ENCODE measurements at regions not wholly inside any gene's neighbourhood (a gene's known extent, or its start where the extent isn't known, plus 50 kb on each side); places are given as distances from the start of the nearest gene placed in this dataset.
A peak's percentile ranks its signal among the peaks of the same experiment; 100 is the strongest.

- no peak for DNase-seq (ENCODE audit: low read depth)
Observed at GRCh38 chr4:138688408-138689085, 327.0 kb upstream of the NOCT start.

GRCh38 chr4:138686106-138686835 lies 329.3 kb upstream of the NOCT start:
- DNase-seq (ENCODE audit: low read depth), result no peak

DNA sequence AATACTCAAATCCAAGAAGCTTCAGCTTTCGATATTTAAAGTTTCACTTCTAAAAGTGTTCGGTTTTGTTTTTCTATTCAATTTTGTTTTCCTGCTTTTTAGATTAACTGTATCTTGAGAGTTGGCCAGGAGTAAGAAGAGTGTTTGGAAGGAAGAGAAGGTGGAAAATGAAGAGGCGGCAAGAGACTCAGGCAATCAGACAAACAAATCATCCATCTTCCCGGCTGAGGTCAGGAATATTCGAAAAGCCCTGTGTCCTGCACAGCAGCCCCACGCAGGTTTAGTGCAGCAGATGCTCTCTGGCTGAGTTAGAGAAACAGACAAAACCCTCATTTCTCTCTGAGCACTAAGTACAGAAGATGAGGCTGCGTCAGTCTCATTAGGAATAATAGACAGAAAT lies 330.3 kb upstream of the NOCT start:
- no peak for DNase-seq (ENCODE audit: low read depth)

DNA sequence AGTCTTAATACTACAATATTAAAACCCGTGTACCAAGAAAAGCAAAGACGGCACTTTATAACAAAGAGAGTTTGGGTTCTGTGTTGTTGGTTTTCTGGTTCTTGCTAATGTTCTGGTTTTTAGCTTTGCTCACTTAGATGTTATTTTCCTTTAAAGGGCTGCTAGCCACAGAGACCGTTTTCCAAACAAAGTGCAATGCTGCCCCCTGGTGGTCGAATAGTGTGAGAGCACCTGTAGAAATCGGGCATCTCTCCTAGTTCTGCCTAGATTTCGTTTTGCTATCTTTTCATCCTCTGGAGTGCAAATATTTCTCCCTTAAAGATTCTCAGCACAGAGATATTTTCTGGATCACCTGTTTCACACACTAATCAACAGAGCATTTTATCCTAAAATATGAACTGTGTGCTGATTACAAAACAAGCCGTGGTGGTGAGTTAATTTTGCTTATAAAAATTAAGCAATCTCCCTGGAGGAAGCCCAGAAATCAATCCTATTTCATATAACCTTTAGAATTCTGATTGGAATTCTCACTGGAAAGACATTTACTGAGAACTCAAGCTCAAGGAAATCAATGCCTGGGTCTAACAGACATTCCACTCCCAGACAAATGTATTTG lies 334.5 kb upstream of the NOCT start:
- DNase-seq (ENCODE audit: low read depth), result peak; percentile 59

DNA sequence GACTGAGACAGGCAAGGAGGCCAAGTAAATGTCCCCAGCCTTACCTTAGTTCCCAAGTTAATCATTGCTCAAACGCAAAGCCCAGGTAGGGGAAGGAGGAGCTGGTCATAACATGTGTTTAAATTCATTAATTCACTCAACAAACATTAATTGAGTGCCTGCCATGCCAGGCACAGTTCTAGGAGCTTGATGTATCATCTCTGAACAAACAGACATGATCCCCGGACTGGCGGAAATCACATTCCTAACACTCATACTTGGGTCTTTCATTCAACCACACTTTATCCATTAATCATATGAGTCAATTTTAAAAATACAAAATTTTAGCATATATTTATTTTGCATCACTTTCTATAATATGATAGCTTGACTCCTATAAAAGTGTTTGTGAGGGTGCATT lies 335.3 kb upstream of the NOCT start:
- no peak for DNase-seq (ENCODE audit: low read depth)

- no peak for DNase-seq (ENCODE audit: low read depth)
Observed at GRCh38 chr4:138678985-138679746, 336.4 kb upstream of the NOCT start.

GRCh38 chr4:138677748-138678147 lies 337.8 kb upstream of the NOCT start:
- no peak for DNase-seq (ENCODE audit: low read depth)

DNA sequence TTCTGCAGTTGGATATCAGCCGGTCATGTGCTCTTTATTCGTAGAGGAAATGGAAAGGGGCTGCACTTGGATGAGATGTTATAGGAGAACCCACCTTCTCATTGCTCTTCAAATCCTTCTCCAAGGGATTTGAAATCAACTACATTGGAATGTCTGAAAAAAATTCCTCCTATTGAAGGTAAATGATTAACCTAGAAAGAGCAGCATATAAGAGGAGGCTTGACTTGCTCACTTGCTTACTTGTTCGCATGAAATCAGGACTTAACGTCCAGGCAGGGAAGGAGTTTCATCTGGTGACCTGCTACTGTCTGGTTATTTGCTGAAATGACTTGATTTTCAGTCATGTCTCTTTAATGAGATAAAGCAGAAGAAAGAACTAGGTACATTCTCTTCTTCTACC lies 338.4 kb upstream of the NOCT start:
- DNase-seq (ENCODE audit: low read depth), result no peak

GRCh38 chr4:138675685-138676084 lies 339.9 kb upstream of the NOCT start:
- no peak for DNase-seq (ENCODE audit: low read depth)

- DNase-seq (ENCODE audit: low read depth), result no peak
Observed at GRCh38 chr4:138674209-138674608, 341.4 kb upstream of the NOCT start.

DNA sequence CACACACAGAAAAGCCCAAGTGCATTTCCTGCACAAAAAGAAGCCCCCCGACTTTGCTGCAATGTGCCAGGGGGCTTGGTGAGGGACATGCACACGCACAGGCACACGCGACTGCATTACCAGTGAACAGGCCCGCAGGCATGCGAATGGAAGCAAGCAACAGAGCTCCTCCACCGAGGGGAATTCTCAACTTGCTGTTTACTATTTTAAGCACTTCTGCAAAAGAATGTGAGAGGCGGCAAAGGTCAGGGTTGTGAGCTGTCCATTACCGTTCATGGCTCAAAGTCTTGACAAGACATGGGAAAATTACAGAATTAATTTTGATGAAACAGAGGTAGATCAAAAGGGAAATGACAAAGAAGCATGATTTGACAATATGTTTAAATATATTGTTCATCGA lies 342.5 kb upstream of the NOCT start:
- no peak for DNase-seq (ENCODE audit: low read depth)

- no peak for DNase-seq (ENCODE audit: low read depth)
Observed at GRCh38 chr4:138672393-138672976, 343.1 kb upstream of the NOCT start.

DNA sequence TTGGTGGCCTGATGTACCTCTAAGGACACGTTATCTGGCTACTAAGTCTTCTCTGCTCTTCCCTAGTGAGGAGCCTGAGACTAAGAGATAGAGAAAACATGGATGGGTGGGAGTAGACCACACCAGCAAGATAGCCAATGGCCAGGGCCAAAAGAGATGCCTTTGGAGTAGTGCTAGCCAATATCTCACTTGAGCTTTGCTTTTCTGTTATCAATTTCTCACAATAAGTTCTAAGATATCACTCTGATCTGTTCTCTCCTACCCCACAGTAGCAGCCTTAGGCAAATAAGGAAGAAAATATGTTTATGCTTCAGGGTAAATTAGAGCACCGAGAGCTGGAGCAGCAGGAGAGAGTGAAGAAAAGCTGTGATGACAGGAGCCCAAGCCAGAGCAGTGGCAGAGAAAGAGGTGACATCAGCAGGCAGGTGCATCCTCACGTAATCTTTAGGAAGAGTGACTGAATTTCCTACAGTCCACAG lies 343.9 kb upstream of the NOCT start:
- DNase-seq (ENCODE audit: low read depth), result no peak

GRCh38 chr4:138671106-138671505 lies 344.5 kb upstream of the NOCT start:
- DNase-seq (ENCODE audit: low read depth), result no peak

- DNase-seq (ENCODE audit: low read depth), result no peak
Observed at GRCh38 chr4:138670681-138671080, 344.9 kb upstream of the NOCT start.

GRCh38 chr4:138669479-138670315 lies 345.9 kb upstream of the NOCT start:
- DNase-seq (ENCODE audit: low read depth), result no peak

- no peak for DNase-seq (ENCODE audit: low read depth)
Observed at GRCh38 chr4:138668309-138668708, 347.3 kb upstream of the NOCT start.

GRCh38 chr4:138666366-138666765 lies 349.2 kb upstream of the NOCT start:
- DNase-seq (ENCODE audit: low read depth), result no peak

- DNase-seq (ENCODE audit: low read depth), result no peak
Observed at GRCh38 chr4:138665851-138666250, 349.7 kb upstream of the NOCT start.

DNA sequence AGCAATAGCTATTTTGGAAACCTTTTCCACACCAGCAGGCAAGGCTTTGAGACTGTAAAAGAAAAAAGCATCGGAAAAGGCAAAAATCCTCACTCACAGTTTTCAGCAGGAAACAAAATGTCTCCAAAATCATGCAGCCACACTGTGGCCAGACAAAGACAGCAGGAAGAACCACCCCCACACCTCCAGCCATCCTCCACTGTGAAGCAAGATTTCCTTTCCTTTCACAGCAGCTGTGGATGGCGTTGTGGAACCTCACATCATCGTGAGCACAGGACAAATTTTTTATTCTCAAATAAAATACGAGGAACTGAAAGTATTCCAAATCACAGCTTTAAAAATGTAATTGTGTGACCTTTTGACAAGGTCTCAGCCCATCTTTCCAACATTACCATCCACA lies 351.7 kb upstream of the NOCT start:
- no peak for DNase-seq (ENCODE audit: low read depth)

GRCh38 chr4:138659812-138660316 lies 355.7 kb upstream of the NOCT start:
- no peak for DNase-seq (ENCODE audit: low read depth)

Data from activated T-cell treated with anti-CD3 and anti-CD28 coated beads for 24 hours (primary cell).